Activated naive CD8-positive, alpha-beta T cell treated with anti-CD3 and anti-CD28 coated beads for 36 hours (primary cell): ENCODE measurements at regions not wholly inside any gene's neighbourhood (a gene's known extent, or its start where the extent isn't known, plus 50 kb on each side); places are given as distances from the start of the nearest gene placed in this dataset.

Source experiments
- DNase-seq: peaks from one replicate; pipeline ENCODE4 v3.0.0; 2021
- H3K27ac Mint-ChIP-seq: one replicate; pipeline ENCODE4 v1.8.0; 2022; ENCODE audit warnings: mild to moderate bottlenecking, moderate library complexity, mixed read lengths
- H3K27me3 Mint-ChIP-seq: one replicate; pipeline ENCODE4 v1.8.0; 2022; ENCODE audit warnings: mild to moderate bottlenecking, mixed read lengths
- H3K36me3 Mint-ChIP-seq: one replicate; pipeline ENCODE4 v1.8.0; 2021; ENCODE audit warnings: mild to moderate bottlenecking, mixed read lengths
- H3K4me1 Mint-ChIP-seq: one replicate; pipeline ENCODE4 v1.8.0; 2021; ENCODE audit warnings: mixed read lengths
- H3K4me3 Mint-ChIP-seq: one replicate; pipeline ENCODE4 v1.8.0; 2022; ENCODE audit warnings: mild to moderate bottlenecking, moderate library complexity, mixed read lengths
- H3K9me3 Mint-ChIP-seq: one replicate; pipeline ENCODE4 v1.8.0; 2022; ENCODE audit warnings: mixed read lengths

GRCh38 chr9:95735701-95736100, 139.8 kb upstream of the ERCC6L2 start:
- H3K4me1 Mint-ChIP-seq = peaks cover 30% of the 10 kb centered on the region
- H3K36me3 Mint-ChIP-seq = no peaks in the 10 kb centered on the region
- H3K27ac Mint-ChIP-seq = no peak overlapping the region
- H3K4me3 Mint-ChIP-seq = no peak overlapping the region
- DNase-seq = no peak
- H3K9me3 Mint-ChIP-seq = peaks cover 4% of the 10 kb centered on the region
- H3K27me3 Mint-ChIP-seq = peaks cover 16% of the 10 kb centered on the region

DNA sequence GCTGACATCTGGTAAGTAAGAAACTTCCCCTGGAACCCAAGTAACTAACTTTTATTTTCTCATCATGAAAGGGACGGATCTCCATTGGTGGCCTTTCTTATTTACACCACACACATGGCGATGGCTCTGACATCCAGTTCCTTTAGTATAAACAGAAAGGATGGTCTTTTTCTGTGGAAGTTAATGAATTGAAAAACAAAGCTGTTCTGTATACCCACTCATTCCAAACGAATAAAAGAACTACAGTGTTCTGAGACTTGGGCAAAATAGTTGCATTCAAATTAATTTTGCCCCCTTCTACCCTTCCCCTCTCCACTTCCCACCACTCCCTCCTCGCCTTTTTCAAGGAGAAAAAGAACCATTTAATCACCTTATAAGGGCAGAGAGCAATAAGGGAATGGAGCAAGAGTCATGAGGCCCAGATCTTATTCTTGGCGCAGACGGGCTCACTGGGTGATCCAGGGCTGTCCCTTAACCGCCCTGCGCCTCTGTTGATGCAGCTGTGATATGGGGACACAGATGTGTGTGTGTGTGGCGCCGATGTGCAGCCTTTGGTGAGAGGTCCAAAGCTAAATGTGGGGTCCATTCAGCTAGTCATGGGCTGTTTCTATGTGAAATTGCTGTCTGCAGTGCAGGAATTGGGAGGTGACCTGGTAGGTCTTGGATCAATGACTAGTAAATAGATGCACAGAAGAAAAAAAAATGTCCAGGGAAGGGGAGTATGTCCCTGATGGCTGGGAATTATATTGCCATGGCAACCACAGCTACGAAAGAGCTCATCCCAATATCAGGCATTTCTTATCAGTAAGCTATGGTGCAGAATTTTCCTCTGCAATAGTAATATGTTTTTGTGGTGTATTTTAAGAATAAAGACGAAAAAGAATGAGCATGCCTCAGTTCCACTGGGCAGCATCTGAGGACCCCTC, 141.5 kb upstream of the ERCC6L2 start:
- Mint-ChIP-seq H3K27me3 (peaks cover 16% of the 10 kb centered on the region), H3K4me3 (no peak overlapping the region), H3K9me3 (peaks cover 4% of the 10 kb centered on the region), H3K27ac (no peak overlapping the region), H3K36me3 (no peaks in the 10 kb centered on the region), H3K4me1 (peaks cover 28% of the 10 kb centered on the region)
- no peak for DNase-seq

- Mint-ChIP-seq H3K4me3 (no peak overlapping the region), H3K4me1 (peaks cover 28% of the 10 kb centered on the region), H3K9me3 (peaks cover 4% of the 10 kb centered on the region), H3K27ac (no peak overlapping the region), H3K27me3 (peaks cover 19% of the 10 kb centered on the region), H3K36me3 (peaks cover 2% of the 10 kb centered on the region)
- DNase-seq = no peak
Observed at GRCh38 chr9:95732802-95733688, 142.4 kb upstream of the ERCC6L2 start.

GRCh38 chr9:95731876-95732275, 143.6 kb upstream of the ERCC6L2 start:
- Mint-ChIP-seq H3K27me3 (peaks cover 19% of the 10 kb centered on the region), H3K36me3 (peaks cover 6% of the 10 kb centered on the region), H3K4me3 (no peak overlapping the region), H3K4me1 (peaks cover 34% of the 10 kb centered on the region), H3K9me3 (peaks cover 7% of the 10 kb centered on the region), H3K27ac (no peak overlapping the region)
- DNase-seq = no peak

GRCh38 chr9:95729669-95730368, 145.7 kb upstream of the ERCC6L2 start:
- H3K27me3 Mint-ChIP-seq = peaks cover 13% of the 10 kb centered on the region
- peaks cover 37% of the 10 kb centered on the region for H3K4me1 Mint-ChIP-seq
- H3K27ac Mint-ChIP-seq = no peak overlapping the region
- H3K36me3 Mint-ChIP-seq = peaks cover 15% of the 10 kb centered on the region
- no peak for DNase-seq
- peaks cover 17% of the 10 kb centered on the region for H3K9me3 Mint-ChIP-seq
- no peak overlapping the region for H3K4me3 Mint-ChIP-seq

- Mint-ChIP-seq H3K27me3 (peaks cover 12% of the 10 kb centered on the region), H3K9me3 (peaks cover 21% of the 10 kb centered on the region), H3K4me1 (peaks cover 40% of the 10 kb centered on the region), H3K27ac (no peak overlapping the region), H3K4me3 (no peak overlapping the region), H3K36me3 (peaks cover 17% of the 10 kb centered on the region)
- no peak for DNase-seq
Observed at GRCh38 chr9:95729046-95729445, 146.4 kb upstream of the ERCC6L2 start.

GRCh38 chr9:95727947-95728520, 147.5 kb upstream of the ERCC6L2 start:
- H3K4me1 Mint-ChIP-seq = peaks cover 38% of the 10 kb centered on the region
- peaks cover 12% of the 10 kb centered on the region for H3K27me3 Mint-ChIP-seq
- H3K27ac Mint-ChIP-seq = no peak overlapping the region
- H3K9me3 Mint-ChIP-seq = peaks cover 24% of the 10 kb centered on the region
- H3K4me3 Mint-ChIP-seq = no peak overlapping the region
- H3K36me3 Mint-ChIP-seq = peaks cover 17% of the 10 kb centered on the region
- DNase-seq = no peak

DNA sequence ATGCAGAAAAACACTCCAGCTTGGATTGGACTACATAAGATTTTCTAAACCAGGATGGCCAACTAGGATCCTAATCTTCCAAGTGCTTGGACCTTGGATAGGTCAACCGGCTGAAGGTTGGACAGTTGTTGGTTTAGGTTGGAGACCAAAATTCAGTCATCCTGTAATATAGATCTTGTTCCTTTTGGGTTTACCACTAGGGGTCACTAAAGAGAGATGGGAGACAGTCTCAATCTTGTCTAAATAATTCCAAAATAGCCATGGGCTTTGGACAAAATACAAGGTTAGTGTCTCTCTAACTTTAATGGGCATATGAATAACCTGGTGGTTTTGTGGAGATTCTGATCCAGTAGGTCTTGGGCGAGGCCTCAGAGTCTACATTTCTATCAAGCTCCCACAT, 148.7 kb upstream of the ERCC6L2 start:
- Mint-ChIP-seq H3K27ac (no peak overlapping the region), H3K27me3 (peaks cover 12% of the 10 kb centered on the region), H3K36me3 (peaks cover 25% of the 10 kb centered on the region), H3K4me1 (peaks cover 35% of the 10 kb centered on the region), H3K9me3 (peaks cover 22% of the 10 kb centered on the region), H3K4me3 (no peak overlapping the region)
- no peak for DNase-seq

DNA sequence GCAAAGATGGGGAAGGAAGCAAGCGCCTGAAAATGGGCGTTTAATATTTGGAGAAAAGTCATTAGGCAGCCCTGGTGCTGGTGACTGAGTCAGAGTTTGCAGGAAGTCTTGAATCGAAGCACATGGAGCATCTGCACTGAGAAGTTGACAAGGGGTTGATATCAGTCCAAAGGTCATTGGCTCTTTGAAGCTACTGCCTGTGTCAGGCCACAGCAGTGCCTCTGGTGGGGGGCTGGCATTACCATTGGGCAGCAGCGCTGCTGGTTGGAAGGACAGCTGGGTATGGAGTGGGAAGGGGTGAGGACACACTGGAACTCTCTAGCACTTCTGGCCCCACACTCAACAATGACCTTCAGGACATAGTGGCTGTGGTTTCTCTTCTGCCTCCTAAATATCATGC, 150.4 kb upstream of the ERCC6L2 start:
- Mint-ChIP-seq H3K9me3 (peaks cover 21% of the 10 kb centered on the region), H3K4me3 (no peak overlapping the region), H3K27me3 (peaks cover 11% of the 10 kb centered on the region), H3K36me3 (peaks cover 25% of the 10 kb centered on the region), H3K4me1 (peaks cover 35% of the 10 kb centered on the region), H3K27ac (peak overlapping the region; percentile 91)
- DNase-seq = peak; percentile 35

- Mint-ChIP-seq H3K4me3 (peak overlapping the region; percentile 4), H3K27me3 (peaks cover 11% of the 10 kb centered on the region), H3K36me3 (peaks cover 25% of the 10 kb centered on the region), H3K9me3 (peaks cover 21% of the 10 kb centered on the region), H3K4me1 (peaks cover 35% of the 10 kb centered on the region), H3K27ac (peak overlapping the region; percentile 91)
- peak; percentile 76 for DNase-seq
Observed at GRCh38 chr9:95724253-95724991, 151.1 kb upstream of the ERCC6L2 start.

GRCh38 chr9:95722141-95722540, 153.3 kb upstream of the ERCC6L2 start:
- no peak overlapping the region for H3K27ac Mint-ChIP-seq
- H3K27me3 Mint-ChIP-seq = peaks cover 8% of the 10 kb centered on the region
- H3K36me3 Mint-ChIP-seq = peaks cover 24% of the 10 kb centered on the region
- no peak overlapping the region for H3K4me3 Mint-ChIP-seq
- no peak for DNase-seq
- H3K9me3 Mint-ChIP-seq = peaks cover 23% of the 10 kb centered on the region
- H3K4me1 Mint-ChIP-seq = peaks cover 31% of the 10 kb centered on the region

- Mint-ChIP-seq H3K27ac (no peak overlapping the region), H3K36me3 (peaks cover 24% of the 10 kb centered on the region), H3K4me1 (peaks cover 29% of the 10 kb centered on the region), H3K4me3 (no peak overlapping the region), H3K27me3 (peaks cover 8% of the 10 kb centered on the region), H3K9me3 (peaks cover 25% of the 10 kb centered on the region)
- DNase-seq = no peak
Observed at GRCh38 chr9:95721061-95721531, 154.4 kb upstream of the ERCC6L2 start.

DNA sequence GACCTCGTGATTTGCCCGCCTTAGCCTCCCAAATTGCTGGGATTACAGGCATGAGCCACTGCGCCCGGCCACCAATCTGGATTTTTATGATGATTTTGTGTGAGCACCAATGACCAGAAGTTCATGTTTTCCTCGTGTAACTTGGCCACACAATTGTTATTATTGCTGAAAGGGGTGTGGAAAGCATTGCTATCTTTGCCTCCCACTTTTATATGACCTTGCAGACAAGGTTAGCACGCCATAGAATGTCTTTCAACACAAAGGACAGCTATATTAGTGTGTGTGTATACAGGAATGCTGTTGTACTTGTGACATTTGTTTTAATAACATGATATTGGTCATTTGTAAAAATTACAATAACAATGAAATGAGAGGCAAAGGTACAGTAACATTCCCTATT, 155.0 kb upstream of the ERCC6L2 start:
- Mint-ChIP-seq H3K4me3 (no peak overlapping the region), H3K9me3 (peaks cover 25% of the 10 kb centered on the region), H3K36me3 (peaks cover 20% of the 10 kb centered on the region), H3K27ac (no peak overlapping the region), H3K4me1 (peaks cover 23% of the 10 kb centered on the region), H3K27me3 (peaks cover 8% of the 10 kb centered on the region)
- no peak for DNase-seq

DNA sequence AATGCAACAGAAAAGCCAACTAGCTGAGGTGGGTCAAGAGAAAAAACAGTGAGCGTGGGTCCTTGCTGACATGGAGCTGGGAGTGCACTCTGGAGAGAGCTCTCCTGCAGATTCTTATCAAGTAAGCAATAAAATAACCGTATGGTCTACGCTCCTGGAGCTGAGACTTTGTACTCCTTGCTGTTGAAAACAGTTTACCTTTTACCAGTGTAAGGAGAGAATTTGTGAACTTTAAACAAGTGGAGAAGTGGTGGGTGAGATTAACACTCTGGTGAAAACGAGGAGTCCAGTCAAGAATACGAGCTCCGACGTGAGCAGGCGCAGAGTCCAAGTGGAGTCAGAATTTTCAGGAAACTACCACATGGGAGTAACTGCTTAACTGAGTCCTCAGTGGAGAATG, 156.1 kb upstream of the ERCC6L2 start:
- no peak overlapping the region for H3K27ac Mint-ChIP-seq
- H3K4me3 Mint-ChIP-seq = no peak overlapping the region
- DNase-seq = no peak
- H3K9me3 Mint-ChIP-seq = peaks cover 21% of the 10 kb centered on the region
- peaks cover 8% of the 10 kb centered on the region for H3K27me3 Mint-ChIP-seq
- H3K36me3 Mint-ChIP-seq = peaks cover 19% of the 10 kb centered on the region
- H3K4me1 Mint-ChIP-seq = peaks cover 13% of the 10 kb centered on the region
